HK-2 (cell line): ENCODE measurements at regions not wholly inside any gene's neighbourhood (a gene's known extent, or its start where the extent isn't known, plus 50 kb on each side); places are given as distances from the start of the nearest gene placed in this dataset.
"Not testable (repeated sequence)": the region's sequence is repeated elsewhere in the genome, so short reads cannot be mapped to it uniquely, and the experiment has no call there.

Source experiments
- DNase-seq: peaks from one replicate; pipeline ENCODE4 v3.0.0-alpha.2; 2018; ENCODE audit not compliant: unreplicated experiment

- DNase-seq, result no peak
Observed at GRCh38 chr13:94816256-94816655, 103.9 kb upstream of the SOX21 start.

- DNase-seq, result no peak
Observed at GRCh38 chr13:94813920-94814475, 101.7 kb upstream of the SOX21 start.

GRCh38 chr13:94811753-94812152 is 99.4 kb upstream of the SOX21 start:
- DNase-seq, result no peak

- no peak for DNase-seq
Observed at GRCh38 chr13:94800423-94800822, 88.1 kb upstream of the SOX21 start.

- no peak for DNase-seq
Observed at GRCh38 chr13:94799299-94799698, 87.0 kb upstream of the SOX21 start.

- DNase-seq, result no peak
Observed at GRCh38 chr13:94798738-94799137, 86.4 kb upstream of the SOX21 start.

- no peak for DNase-seq
Observed at GRCh38 chr13:94795292-94795691, 82.9 kb upstream of the SOX21 start.

- not testable (repeated sequence) for DNase-seq
Observed at GRCh38 chr13:94786246-94786645, 73.9 kb upstream of the SOX21 start.

GRCh38 chr13:94784066-94784465 is 71.7 kb upstream of the SOX21 start:
- DNase-seq, result no peak

- no peak for DNase-seq
Observed at GRCh38 chr13:94783489-94783888, 71.1 kb upstream of the SOX21 start.

- DNase-seq, result no peak
Observed at GRCh38 chr13:94780421-94780820, 68.1 kb upstream of the SOX21 start.

- no peak for DNase-seq
Observed at GRCh38 chr13:94778986-94779385, 66.6 kb upstream of the SOX21 start.

GRCh38 chr13:94778585-94778984 is 66.2 kb upstream of the SOX21 start:
- DNase-seq, result no peak

GRCh38 chr13:94776956-94777355 is 64.6 kb upstream of the SOX21 start:
- DNase-seq, result no peak

- no peak for DNase-seq
Observed at GRCh38 chr13:94776300-94776699, 64.0 kb upstream of the SOX21 start.

- no peak for DNase-seq
Observed at GRCh38 chr13:94765814-94766213, 53.5 kb upstream of the SOX21 start.

GRCh38 chr13:94764576-94765321 is 52.4 kb upstream of the SOX21 start:
- DNase-seq, result no peak
